GM21381 (cell line): ENCODE measurements at regions not wholly inside any gene's neighbourhood (a gene's known extent, or its start where the extent isn't known, plus 50 kb on each side); places are given as distances from the start of the nearest gene placed in this dataset.
"Not testable (repeated sequence)": the region's sequence is repeated elsewhere in the genome, so short reads cannot be mapped to it uniquely, and the experiment has no call there.

ENCODE experiments used
- ATAC-seq: cut with Tn5 transposase; IDR thresholded peaks from one replicate; pipeline ENCODE4 v1.9.1; 2021; ENCODE audit warnings: mild to moderate bottlenecking, moderate library complexity; ENCODE audit not compliant: unreplicated experiment

DNA sequence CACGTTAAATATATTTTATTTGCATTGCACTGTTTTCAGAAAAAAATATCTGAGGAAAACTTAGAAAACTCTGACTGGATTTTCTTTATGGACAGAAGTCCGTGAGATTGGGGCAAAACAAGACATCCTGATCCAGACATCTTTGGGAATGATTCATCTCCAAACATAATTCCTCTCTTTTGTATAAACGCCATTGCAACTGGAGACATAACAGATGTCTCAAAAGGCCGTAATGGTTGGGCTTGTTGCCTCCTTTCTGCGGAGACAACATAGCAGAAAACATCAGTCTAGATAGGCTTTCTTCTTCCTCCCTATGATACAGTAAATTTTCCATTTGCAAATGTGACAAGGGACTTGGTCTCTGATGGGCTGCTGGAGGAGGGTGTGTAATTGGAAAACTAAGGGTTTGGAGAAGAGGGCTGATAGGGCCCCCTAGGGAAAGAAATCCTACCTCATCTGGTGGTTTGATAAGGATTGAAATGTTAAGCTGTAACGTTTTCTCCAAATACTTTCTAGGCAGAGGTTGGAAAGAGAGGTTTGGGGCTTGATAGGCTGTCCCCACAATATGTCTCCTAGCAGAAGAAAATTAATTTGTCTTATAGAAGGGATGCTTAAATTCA, 631.5 kb upstream of the ST8SIA4 start:
- ATAC-seq, result no peak

DNA sequence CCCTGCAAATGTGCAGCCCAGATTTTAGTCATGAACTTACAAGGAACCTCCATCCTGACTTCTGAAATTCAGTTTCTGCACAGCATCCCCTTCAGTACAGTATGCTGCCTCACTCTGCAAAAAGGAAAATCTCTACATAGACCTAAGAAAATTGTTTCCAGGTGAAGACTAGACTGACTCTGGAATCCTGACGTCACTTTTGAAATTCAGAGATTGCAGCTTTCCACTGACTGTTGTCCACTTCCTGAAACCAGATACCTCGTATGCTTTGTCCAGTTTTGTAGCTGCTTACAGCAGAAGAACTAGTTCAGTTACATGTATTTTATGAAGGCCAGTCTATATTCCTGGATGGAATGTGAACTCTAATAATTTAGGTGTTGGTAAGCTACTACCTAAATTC, 629.3 kb upstream of the ST8SIA4 start:
- ATAC-seq, result no peak

DNA sequence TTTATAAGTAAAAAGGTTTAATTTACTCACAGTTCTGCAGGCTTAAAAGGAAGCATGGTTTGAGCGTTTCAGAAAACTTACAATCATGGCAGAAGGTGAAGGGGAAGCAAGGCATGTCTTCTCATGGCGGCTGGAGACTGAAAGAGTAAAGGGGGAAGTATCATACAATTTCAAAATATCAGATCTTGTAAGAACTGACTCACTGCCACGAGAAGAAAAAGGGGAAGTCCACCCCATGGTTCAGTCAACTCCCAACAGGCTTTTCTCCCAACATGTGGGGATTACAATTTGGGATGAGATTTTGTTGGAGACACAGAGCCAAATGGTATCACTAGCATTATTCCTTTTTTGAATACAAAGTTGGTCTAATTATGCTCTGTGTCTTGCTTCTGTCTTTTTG, 627.9 kb upstream of the ST8SIA4 start:
- no peak for ATAC-seq

DNA sequence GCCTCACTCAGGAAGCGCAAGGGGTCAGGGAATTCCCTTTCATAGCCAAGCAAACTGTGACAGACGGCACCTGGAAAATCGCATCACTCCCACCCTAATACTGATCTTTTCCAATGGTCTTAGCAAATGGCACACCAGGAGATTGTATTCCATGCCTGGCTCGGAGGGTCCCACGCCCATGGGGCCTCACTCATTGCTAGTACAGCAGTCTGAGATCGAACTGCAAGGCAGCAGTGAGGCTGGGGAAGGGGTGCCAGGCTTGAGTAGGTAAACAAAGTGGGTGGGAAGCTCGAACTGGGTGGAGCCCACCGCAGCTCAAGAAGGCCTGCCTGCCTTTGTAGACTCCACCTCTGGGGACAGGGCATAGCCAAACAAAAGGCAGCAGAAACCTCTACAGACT, 626.0 kb upstream of the ST8SIA4 start:
- ATAC-seq, result not testable (repeated sequence)

DNA sequence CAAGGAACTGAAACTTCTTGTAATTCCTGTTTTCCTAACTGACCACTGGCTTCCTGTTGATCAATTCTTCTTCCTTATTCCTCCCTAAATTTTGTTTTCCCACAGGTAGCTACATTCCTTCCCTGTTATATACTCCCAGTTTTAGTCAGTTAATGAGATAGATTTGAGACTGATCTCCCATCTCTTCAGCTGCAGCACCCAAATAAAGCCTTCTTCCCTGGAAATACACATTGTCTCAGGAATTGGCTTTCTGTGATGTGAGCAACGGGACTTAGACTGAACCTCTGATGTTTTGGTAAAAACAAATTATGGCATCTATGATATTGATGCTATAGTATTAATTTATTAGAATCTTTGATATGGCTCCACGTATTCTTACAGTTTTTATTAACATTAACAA, 617.3 kb upstream of the ST8SIA4 start:
- no peak for ATAC-seq

DNA sequence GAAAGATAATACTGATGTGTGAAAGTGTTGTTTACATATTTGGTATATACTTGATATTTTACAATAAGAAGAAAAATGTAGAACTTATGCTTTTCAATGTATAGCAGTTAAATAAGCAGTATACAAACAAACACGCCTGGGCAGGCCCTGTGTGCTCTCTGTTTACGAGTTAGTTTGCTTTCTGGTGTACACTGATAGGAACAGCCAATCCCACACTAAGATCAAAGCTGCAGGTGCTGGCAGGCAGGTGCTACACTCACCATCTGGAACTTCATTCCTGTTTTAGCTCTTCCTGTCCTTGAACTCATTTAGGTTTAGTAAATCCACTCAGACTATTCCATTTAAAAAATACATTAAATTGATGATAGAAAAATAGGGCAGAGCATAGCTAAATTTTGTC, 614.7 kb upstream of the ST8SIA4 start:
- no peak for ATAC-seq

DNA sequence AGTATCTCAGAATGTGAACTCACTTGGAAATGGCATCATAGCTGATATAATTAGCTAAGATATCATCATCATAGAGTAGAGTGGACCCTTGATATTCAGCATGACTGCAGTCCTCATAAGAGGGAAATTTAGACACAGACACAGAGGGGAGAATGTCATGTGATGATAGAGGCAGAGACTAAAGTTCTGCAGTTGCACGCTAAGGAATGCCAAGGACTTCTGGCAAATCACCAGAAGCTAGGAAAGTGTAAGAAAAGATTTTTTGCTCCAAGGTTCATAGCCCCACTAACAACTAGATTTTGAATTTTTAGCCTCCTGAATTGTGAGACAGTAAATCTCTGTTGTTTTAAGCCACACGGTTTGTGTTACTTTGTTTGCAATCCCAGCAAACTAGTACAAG, 612.6 kb upstream of the ST8SIA4 start:
- no peak for ATAC-seq

DNA sequence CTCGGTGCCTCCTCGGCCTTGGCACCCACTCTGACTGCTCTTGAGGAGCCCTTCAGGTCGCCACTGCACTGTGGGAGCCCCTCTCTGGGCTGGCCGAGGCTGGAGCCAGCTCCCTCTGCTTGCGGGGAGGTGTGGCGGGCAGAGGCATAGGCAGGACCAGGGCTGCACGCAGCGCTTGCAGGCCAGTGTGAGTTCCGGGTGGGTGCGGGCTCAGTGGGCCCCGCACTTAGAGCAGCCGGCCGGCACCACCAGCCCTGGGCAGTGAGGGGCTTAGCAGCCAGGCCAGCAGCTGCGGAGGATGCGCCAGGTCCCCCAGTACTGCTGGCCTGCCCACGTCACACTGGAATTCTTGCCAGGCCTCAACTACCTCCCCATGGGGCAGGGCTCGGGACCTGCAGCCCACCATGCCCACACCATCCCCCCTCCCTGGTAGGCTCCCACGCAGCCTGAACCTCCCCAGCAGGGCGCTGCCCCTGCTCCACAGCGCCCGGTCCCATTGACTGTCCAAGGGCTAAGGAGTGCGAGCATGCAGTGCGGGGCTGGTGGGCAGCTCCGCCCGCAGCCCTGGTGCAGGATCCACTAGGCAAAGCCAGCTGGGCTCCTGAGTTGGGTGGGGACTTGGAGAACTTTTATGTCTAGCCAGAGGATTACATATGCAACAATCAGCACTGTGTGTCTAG, 602.9 kb upstream of the ST8SIA4 start:
- no peak for ATAC-seq

DNA sequence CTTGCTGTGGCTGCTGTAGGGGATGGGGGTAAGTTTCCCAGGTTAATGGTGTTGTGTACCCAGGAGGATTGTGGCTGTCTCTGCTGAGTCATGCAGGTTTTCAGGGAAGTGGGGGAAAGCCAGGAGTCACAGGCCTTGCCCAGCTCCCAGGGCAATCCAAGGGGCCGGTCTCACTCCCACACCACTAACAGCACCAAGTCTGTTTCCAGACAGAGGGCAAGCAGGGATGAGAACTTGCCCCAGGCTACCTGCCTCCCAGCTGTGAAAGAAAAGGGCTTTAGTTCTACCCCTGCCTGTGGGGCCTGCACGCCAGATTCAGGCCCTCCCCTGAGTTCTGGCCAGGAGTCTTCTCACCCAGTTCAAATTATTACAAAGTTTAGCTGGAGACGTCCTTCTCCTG, 579.8 kb upstream of the ST8SIA4 start:
- ATAC-seq, result no peak

DNA sequence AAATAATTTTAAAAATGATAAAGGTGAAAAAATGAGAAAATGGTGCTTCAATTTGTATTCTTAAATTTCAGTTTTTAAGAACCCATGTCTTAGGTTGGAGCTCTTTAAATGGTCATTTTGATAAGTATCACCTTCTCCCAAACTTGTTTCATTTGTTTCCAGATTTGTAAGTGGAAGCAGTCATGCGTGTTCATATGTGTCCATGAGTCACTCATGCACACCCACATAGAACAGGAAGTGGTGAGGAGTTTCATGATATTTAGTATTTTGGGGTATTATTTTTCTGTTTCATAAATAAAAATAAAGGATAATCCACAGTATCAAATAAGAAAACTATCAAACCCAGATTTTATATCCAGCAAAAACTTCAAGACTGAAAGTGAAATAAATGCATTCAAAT, 570.4 kb upstream of the ST8SIA4 start:
- ATAC-seq, result no peak

DNA sequence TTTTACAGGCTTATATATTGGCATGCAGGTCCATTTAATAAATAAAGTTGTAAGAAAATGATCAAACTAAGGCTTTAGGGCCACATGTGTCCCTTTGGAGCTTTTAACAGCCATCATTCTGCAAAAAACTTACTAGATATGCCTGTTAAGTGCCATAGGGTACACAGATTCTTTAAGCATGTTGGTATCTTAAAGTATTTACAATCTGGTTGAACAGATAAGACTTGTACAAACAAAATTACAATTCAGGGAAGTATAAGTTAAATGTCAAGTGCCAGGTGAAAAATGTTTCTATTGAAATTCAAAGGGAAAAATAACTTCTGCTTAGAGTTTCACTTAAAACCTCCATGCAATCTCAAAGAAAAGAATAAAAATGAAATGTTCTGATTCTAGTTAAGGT, 558.4 kb upstream of the ST8SIA4 start:
- ATAC-seq, result no peak

DNA sequence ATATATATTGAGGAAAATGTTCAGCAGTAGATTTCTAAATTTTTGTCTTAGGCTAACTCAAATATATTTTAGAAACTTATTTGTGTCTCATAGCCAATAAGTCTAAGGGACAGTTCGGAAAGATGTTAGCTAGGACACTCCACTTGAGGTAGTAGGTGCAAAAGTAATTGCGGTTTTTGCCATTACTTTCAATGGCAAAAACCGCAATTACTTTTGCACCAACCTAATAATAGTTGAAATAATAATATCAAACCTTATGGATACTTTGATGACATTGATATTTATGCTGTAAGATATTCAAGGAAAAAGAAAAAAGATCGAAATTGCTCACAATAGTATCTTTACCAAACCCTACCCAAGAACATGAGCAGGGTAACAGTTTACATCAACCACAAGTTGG, 555.5 kb upstream of the ST8SIA4 start:
- ATAC-seq, result no peak

DNA sequence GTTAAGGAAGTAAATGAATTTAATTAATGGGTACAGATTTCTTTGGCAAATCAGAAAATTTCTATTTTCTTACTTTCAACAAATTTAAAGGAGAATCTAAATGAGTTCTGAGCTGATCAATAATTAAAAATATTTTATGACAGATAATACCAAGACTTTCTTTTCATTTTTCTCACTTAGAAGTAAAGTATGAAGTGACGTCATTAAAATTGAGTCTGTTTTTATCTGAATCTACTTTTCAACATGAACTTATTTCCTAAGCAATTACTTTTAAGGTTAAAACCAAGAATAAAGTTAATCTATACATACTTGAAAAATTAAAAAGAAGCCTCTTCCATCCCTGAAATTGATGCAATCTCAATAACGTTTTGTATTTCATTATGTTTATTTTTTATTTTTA, 552.8 kb upstream of the ST8SIA4 start:
- no peak for ATAC-seq

DNA sequence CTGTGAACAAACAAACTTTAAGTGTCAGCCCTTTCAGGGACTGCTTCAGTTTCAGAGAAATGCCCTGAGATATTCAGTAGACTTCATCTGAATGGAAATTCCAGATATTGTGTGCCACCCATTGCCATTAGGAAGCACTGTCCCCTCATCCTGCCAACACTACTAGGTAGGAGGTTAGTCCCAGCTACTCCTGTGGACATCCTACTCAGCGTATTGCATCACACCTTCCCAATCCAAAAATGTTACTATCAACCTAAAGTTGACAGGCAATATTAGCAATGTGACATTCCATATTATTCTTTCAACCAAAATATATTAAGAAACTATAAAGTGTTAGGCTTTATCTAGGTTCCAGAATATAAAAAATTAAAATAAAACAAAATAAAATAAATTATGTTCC, 552.0 kb upstream of the ST8SIA4 start:
- no peak for ATAC-seq

DNA sequence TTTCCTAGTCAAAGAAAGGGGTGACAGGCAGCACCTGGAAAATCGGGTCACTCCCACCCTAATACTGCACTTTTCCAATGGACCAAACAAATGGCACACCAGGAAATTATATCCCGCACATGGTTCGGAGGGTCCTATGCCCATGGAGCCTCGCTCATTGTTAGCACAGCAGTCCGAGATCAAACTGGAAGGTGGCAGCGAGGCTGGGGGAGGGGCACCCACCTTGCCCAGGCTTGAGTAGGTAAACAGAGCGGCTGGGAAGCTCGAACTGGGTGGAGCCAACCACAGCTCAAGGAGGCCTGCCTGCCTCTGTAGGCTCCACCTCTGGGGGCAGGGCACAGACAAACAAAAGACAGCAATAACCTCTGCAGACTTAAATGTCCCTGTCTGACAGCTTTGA, 539.2 kb upstream of the ST8SIA4 start:
- ATAC-seq, result not testable (repeated sequence)

DNA sequence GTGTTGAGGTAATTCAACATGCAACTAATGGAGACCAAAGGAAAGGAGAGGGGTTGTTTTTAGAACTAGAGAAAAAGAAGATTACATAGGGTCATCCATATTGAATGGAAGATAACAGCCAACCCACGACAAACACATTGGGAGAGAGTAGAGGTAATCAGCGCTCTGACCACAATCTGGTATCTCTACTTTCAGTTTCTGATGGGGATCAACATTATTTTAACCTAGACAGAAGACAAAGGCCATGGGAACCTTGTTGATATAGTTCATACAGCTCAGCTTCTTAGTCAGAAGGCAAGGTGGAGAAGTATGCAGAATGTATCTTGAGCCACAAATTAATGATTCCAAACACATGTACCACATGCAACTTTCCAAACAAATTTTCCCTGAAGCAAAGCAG, 537.1 kb upstream of the ST8SIA4 start:
- no peak for ATAC-seq

DNA sequence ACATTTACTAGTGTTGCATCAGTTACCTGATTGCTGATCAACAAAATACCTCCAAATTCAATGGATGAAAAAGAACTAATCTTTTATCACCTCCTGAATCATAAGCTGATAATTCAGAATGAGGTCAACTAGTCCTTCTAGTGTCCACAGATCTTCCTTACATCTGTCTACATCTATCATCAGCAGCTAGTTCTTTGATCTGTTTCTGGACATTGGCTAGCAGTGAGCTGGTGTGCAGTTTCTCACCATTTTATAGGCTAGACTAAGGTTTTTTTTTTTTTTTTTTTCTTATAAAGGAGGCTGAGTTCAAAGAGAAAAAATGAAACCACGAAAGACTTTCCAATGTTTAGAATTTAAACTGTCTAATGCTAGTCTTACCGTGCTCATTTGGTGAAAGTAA, 534.3 kb upstream of the ST8SIA4 start:
- ATAC-seq, result no peak

DNA sequence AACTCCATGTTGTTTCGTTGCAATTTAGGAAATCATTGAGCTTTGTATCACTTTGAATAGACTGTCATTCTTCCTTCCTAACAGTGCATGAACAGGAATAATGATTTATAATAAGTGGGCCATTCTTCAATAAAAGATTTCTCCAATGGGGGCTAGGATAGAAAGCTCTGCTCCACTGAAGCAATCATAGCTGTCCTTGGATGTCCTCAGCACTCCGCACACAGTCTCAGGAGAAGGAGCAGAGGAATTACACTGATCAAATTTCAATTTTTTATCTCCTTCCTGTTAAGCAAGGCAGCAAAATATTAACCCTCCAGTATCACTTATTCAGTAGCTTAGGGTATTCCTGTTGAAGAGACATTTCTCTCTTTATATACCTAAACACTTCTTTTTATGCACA, 532.7 kb upstream of the ST8SIA4 start:
- no peak for ATAC-seq

DNA sequence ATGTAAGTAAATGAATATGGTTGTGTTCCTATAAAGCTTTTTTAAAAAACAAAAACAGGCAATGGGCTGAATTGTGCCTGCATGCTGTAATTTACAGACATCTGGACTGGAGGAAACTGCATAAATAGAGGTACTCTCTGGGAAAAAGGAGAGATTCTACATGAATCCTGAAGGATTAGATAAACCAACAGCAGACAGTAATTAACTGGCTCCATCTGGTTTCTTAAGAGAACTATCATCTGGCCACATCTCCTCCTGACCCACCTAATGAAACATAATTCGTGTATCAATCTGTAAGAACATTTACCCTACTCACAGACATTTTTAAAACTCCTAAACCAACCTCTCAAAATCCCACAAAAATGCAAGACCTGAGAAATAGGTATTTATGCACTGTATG, 528.1 kb upstream of the ST8SIA4 start:
- ATAC-seq, result no peak

DNA sequence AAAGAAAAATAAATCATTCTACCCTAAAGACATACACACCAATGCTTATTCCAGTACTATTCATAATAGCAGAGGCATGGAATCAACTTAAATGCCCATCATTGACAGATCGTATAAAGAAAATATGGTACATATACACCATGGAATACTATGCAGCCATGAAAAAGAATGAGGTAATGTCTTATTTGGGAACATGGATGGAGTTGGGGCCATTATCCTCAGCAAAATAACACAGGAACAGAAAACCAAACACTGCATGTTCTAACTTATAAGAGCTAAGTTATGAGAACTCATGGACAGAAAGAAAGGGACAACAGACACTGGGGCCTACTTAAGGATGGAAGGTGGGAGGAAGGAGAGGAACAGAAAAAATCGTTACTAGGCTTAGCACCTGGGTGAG, 527.5 kb upstream of the ST8SIA4 start:
- ATAC-seq, result no peak

DNA sequence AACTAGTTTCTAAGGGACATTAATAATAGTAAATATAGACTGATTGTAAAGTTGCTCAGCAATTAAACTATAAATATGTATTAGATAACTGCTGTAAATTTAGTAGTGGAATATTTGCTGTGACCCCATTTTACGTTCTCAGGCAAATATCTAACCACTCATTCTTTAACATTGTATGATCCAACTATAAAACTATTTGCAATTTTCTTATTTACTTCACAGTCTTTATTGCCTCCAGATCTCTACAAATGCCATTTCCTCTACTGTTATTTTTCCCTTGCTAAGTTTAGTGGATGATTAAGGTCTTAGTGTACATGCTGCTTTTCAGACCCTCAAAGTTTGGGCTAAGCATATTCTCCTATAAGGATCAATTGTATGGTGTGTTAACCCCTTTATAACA, 526.2 kb upstream of the ST8SIA4 start:
- ATAC-seq, result no peak

DNA sequence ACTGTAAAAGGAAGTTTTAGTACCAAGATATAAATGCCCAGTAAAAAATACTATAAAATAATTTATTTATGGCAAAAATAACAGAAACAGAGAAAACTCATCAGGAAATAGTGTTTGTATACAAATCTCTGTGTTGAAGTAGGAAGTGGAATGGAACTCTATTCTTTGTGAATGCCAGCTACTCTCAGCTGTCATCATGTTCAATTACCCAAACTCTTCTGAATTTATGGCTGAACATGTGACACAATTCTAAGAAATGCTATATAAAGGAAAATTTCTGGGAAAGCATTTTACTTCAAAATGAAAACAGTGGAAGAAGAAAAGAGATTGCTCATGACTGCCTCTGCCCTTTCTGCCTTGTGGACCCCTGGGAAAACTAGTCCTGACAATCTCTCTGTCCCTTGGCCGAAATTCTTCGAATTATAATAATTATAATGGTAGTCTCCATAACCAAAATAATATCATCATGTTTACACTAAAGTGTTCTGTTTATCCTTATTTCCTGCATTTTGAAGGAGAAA, 522.3 kb upstream of the ST8SIA4 start:
- no peak for ATAC-seq
